Aorta (tissue), 5 donors: ENCODE measurements at regions not wholly inside any gene's neighbourhood (a gene's known extent, or its start where the extent isn't known, plus 50 kb on each side); places are given as distances from the start of the nearest gene placed in this dataset.
A peak's percentile ranks its signal among the peaks of the same experiment; 100 is the strongest.

Source experiments
- ATAC-seq: fragments of 200-7000 bp; cut with Tn5 transposase; one replicate; pipeline ENCODE4 v1.9.1; 2022; ENCODE audit warnings: moderate library complexity; ENCODE audit not compliant: low FRiP score
- DNase-seq, 2 donors: peaks; one replicate each; pipeline ENCODE4 v3.0.0-alpha.2; 2020
- H3K27ac ChIP-seq, 2 donors: one replicate each; pipeline ENCODE4 v1.5.1; 2013; ENCODE audit warnings: low read length in 2 of 2, mild to moderate bottlenecking in 2 of 2, moderate library complexity in 2 of 2, control low read depth in 1 of 2, inconsistent platforms in 1 of 2, low read depth in 1 of 2
- H3K27me3 ChIP-seq, 2 donors: one replicate each; pipeline ENCODE4 v1.6.1; 2013; ENCODE audit warnings: control low read depth in 1 of 2, low read length in 1 of 2, mild to moderate bottlenecking in 1 of 2, moderate library complexity in 1 of 2; ENCODE audit not compliant: insufficient read depth in 2 of 2, control insufficient read depth in 1 of 2
- H3K36me3 ChIP-seq, 2 donors: one replicate each; pipeline ENCODE4 v1.6.1; 2013; ENCODE audit warnings: control low read depth in 1 of 2, low read length in 1 of 2, mild to moderate bottlenecking in 1 of 2; ENCODE audit not compliant: insufficient read depth in 2 of 2, control insufficient read depth in 1 of 2
- H3K4me1 ChIP-seq, 2 donors: one replicate each; pipeline ENCODE4 v1.6.1; 2013; ENCODE audit warnings: low read length in 2 of 2, control low read depth in 1 of 2, mild to moderate bottlenecking in 1 of 2, moderate library complexity in 1 of 2; ENCODE audit not compliant: insufficient read depth in 2 of 2, control insufficient read depth in 1 of 2
- H3K4me3 ChIP-seq, 2 donors: one replicate each; pipeline ENCODE4 v1.5.1; 2013; ENCODE audit warnings: low read length in 2 of 2, control low read depth in 1 of 2, mild to moderate bottlenecking in 1 of 2
- H3K9me3 ChIP-seq: one replicate; pipeline ENCODE4 v1.6.1; 2013; ENCODE audit warnings: mild to moderate bottlenecking, low read length; ENCODE audit not compliant: control insufficient read depth
- WGBS, 2 donors: extraction: QIAGEN DNeasy Blood & Tissue Kit; methylation state at CpG; one replicate each; pipeline ENCODE4 v1.1.7; 2013; 5-methylcytosine and 5-hydroxymethylcytosine counted together
- intact Hi-C, 2 donors: fragments of 100-400 bp; cut with DNase I; formaldehyde crosslinking; loops; one replicate each; pipeline versions ENCODE4 v1.14.2 to v1.15.0; 2022
- donor health status: healthy with polysubstance abuse.
- donor health status: Bipolar disorder and iron deficiency.
- donor health status: DM: no; HTN: no; CAD: no.
- donor health status: DM: no; HTN: no; CAD: no.
- donor health status: DM: yes; HTN: yes; CAD: no.

GRCh38 chr4:64581422-64581821 is 172.2 kb upstream of the TECRL start:
- 77 to 79% methylated on average over 2 of the region's 2 CpGs for WGBS, 2 donors
- Histone ChIP-seq H3K27me3 (no peaks in the 10 kb centered on the region), H3K9me3 (no peaks in the 10 kb centered on the region), H3K27ac (no peak overlapping the region), H3K36me3 (no peaks in the 10 kb centered on the region), H3K4me3 (no peak overlapping the region), H3K4me1 (no peaks in the 10 kb centered on the region)
- DNase-seq (no peak), ATAC-seq (no peak)
- intact Hi-C loops = no loop called here

DNA sequence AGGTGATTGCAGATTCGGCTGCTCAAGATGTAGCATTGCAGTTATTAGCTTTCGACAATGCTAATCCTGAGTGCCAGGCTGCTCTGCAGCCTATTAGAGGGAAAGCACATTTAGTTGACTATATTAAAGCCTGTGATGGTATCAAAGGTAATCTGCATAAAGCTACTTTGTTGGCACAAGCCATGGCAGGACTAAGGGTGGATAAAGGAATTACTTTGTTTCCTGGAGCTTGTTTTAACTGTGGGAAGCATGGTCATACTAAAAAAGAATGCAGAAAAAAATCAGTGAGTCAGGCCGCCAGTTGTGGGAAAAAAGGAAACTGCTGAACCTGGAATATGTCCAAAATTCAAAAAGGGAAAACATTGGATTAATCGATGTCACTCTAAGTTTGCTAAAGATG is 154.9 kb upstream of the TECRL start:
- H3K4me3 ChIP-seq = no peak overlapping the region
- H3K27ac ChIP-seq = no peak overlapping the region
- no peaks in the 10 kb centered on the region for H3K27me3 ChIP-seq
- intact Hi-C loops = no loop called here
- H3K4me1 ChIP-seq = no peaks in the 10 kb centered on the region
- ATAC-seq (no peak), DNase-seq (no peak)
- H3K9me3 ChIP-seq = no peaks in the 10 kb centered on the region
- H3K36me3 ChIP-seq = no peaks in the 10 kb centered on the region
- WGBS, 2 donors = 11 to 20% methylated on average over 4 of the region's 4 CpGs

GRCh38 chr4:64559571-64559970 is 150.3 kb upstream of the TECRL start:
- Histone ChIP-seq H3K4me1 (no peaks in the 10 kb centered on the region), H3K27ac (no peak overlapping the region), H3K36me3 (no peaks in the 10 kb centered on the region), H3K9me3 (no peaks in the 10 kb centered on the region), H3K4me3 (no peak overlapping the region), H3K27me3 (no peaks in the 10 kb centered on the region)
- ATAC-seq = no peak
- no peak for DNase-seq
- intact Hi-C loops = no loop called here
- WGBS, 2 donors = 81 to 92% methylated on average over 4 of the region's 4 CpGs

- Histone ChIP-seq H3K4me1 (no peaks in the 10 kb centered on the region), H3K27ac (no peak overlapping the region), H3K4me3 (no peak overlapping the region), H3K36me3 (no peaks in the 10 kb centered on the region), H3K9me3 (no peaks in the 10 kb centered on the region), H3K27me3 (no peaks in the 10 kb centered on the region)
- DNase-seq = no peak
- ATAC-seq = no peak
- intact Hi-C loops = no loop called here
Observed at GRCh38 chr4:64551125-64551524, 141.9 kb upstream of the TECRL start.

DNA sequence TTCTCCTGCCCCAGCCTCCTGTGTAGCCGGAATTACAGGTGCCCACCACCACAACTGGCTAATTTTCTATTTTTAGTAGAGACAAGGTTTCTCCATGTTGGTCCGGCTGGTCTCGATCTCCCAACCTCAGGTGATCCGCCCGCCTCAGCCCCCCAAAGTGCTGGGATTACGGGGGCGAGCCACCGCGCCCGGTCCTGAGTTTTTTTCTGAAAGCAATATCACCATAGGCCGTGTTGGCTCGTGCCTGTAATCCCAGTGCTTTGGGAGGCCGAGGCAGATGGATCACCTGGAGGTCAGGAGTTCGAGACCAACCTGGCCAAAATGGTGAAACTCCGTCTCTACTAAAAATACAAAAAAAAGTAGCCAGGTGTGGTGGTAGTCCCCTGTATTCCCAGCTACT is 136.3 kb upstream of the TECRL start:
- DNase-seq = no peak
- intact Hi-C loops = no loop called here
- no peaks in the 10 kb centered on the region for H3K36me3 ChIP-seq
- H3K27me3 ChIP-seq = no peaks in the 10 kb centered on the region
- H3K27ac ChIP-seq = no peak overlapping the region
- H3K9me3 ChIP-seq = no peaks in the 10 kb centered on the region
- no peak overlapping the region for H3K4me3 ChIP-seq
- ATAC-seq = no peak
- WGBS, 2 donors = 95 to 98% methylated on average over 15 of the region's 15 CpGs
- H3K4me1 ChIP-seq = no peaks in the 10 kb centered on the region

GRCh38 chr4:64539234-64539849 is 130.1 kb upstream of the TECRL start:
- H3K27me3 ChIP-seq = no peaks in the 10 kb centered on the region
- H3K36me3 ChIP-seq = no peaks in the 10 kb centered on the region
- no peaks in the 10 kb centered on the region for H3K4me1 ChIP-seq
- no peaks in the 10 kb centered on the region for H3K9me3 ChIP-seq
- H3K4me3 ChIP-seq = no peak overlapping the region
- 17 to 21% methylated on average over 4 of the region's 4 CpGs for WGBS, 2 donors
- no peak for DNase-seq
- no peak overlapping the region for H3K27ac ChIP-seq
- ATAC-seq = peak; percentile 73
- intact Hi-C loops = loop anchor here (5.0 to 10.0 kb wide), 2 partner anchors 382 to 385 kb away; no protein-coding TSS in a partner anchor

DNA sequence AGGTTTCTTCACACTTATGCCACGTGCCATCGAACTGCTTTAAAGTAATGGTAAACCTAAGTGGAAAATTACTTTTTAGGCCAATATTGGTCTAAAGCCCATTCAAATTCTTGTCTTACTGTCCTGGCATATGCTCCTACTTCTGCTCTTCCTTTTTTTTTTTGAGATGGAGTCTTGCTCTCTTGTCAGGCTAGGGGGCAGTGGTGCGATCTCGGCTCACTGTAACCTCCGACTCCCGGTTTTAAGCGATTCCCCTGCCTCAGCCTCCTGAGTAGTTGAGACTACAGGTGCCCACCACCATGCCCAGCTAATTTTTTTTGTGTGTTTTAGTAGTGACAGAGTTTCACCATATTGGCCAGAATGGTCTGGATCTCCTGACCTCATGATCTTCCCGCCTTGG is 129.0 kb upstream of the TECRL start:
- WGBS, 2 donors = 77 to 84% methylated on average over 8 of the region's 8 CpGs

DNA sequence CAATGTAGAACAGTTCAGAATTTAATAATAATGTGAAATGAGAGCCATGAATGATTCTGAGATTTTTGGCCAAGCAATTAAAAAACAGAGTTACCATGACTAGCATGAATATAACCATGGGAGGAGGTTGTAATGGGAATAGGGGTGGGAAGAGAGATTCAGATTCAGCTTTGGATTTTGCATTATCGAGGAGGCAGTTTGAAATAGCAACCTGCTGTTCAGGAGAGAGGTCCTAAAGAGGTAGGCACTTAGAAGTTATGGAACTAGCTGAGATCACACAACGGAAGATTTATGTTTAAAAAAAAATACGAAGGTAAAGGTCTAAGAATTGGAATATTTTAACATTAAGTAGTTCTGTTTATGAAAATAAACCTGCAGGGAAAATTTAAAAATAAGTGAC is 124.4 kb upstream of the TECRL start:
- no peak for DNase-seq
- H3K36me3 ChIP-seq = no peaks in the 10 kb centered on the region
- ATAC-seq = no peak
- no peak overlapping the region for H3K27ac ChIP-seq
- H3K27me3 ChIP-seq = no peaks in the 10 kb centered on the region
- intact Hi-C loops = loop anchor here in 1 of 2 donors (10.0 kb wide), 1 partner anchor 379 kb away; no protein-coding TSS in a partner anchor
- 80 to 83% methylated on average over 3 of the region's 3 CpGs for WGBS, 2 donors
- H3K4me3 ChIP-seq = no peak overlapping the region
- no peaks in the 10 kb centered on the region for H3K9me3 ChIP-seq
- no peaks in the 10 kb centered on the region for H3K4me1 ChIP-seq

More for the DNA sequence above, 129.0 kb upstream of the TECRL start:
- no peaks in the 10 kb centered on the region for H3K4me1 ChIP-seq
- ATAC-seq (no peak), DNase-seq (no peak)
- no peaks in the 10 kb centered on the region for H3K9me3 ChIP-seq
- no peak overlapping the region for H3K27ac ChIP-seq
- intact Hi-C loops = loop anchor here (5.0 to 10.0 kb wide), 2 partner anchors 381 to 383 kb away; no protein-coding TSS in a partner anchor
- H3K27me3 ChIP-seq = no peaks in the 10 kb centered on the region
- H3K4me3 ChIP-seq = no peak overlapping the region
- H3K36me3 ChIP-seq = no peaks in the 10 kb centered on the region

DNA sequence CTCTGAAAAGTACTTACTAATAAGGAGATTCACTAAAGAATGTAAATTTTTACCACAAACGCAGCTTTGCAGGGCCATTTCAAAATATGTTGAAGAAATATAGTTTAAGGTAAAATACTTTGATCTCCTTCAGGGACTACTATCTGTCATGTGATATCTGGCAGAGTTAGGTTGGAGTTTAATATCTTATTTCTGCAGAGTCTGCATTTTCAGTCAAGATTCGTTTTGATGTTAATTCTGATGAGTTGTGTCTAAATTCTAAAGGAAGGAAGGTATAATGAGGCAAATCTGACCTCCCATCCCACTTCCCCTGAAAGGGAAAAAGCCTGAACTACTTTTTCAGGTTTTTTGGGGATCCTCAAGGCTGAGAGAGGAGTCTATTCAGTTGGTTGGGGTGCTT is 123.9 kb upstream of the TECRL start:
- intact Hi-C loops = loop anchor here in 1 of 2 donors (10.0 kb wide), 1 partner anchor 378 kb away; no protein-coding TSS in a partner anchor
- H3K4me3 ChIP-seq = no peak overlapping the region
- DNase-seq = no peak

More for the DNA sequence above, 123.9 kb upstream of the TECRL start:
- H3K36me3 ChIP-seq = no peaks in the 10 kb centered on the region
- WGBS, 2 donors = 69 to 71% methylated on average over 2 of the region's 2 CpGs
- no peaks in the 10 kb centered on the region for H3K4me1 ChIP-seq
- H3K9me3 ChIP-seq = no peaks in the 10 kb centered on the region
- no peak overlapping the region for H3K27ac ChIP-seq
- ATAC-seq = no peak
- no peaks in the 10 kb centered on the region for H3K27me3 ChIP-seq
